ENCODE measurements at regions not wholly inside any gene's neighbourhood (a gene's known extent, or its start where the extent isn't known, plus 50 kb on each side); places are given as distances from the start of the nearest gene placed in this dataset.

DNA sequence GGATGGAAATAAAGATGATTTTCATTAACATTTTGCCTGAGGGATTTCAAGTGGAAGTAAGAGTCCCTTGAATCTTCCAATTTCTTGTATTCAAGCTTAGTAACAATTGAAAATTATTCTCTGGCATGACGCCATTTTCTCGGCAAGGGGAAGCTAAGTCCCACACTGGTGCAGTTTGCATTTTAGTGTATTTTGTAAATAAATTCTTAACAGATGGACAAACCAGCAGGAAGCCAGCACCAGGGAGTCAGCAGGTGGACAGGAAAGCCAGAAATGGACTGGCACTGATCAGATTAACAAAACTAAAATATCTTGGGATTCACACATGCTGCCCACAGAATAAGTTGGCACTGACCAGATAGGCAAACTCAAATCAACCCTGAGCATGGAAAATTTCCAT, 311.3 kb downstream of the LRRIQ3 start:
- no peak overlapping the region for H2AK5ac ChIP-seq (ENCODE audit: low read length)
- no peaks in the 10 kb centered on the region for H3K36me3 ChIP-seq (ENCODE audit: control insufficient read depth in 1 of 2, insufficient read depth in 2 of 2, low read length in 2 of 2)
- H3K4me3 ChIP-seq (ENCODE audit: low read depth, low read length) = no peak overlapping the region
- no peak overlapping the region for H3K23ac ChIP-seq (ENCODE audit: low read length)
- H3K4me1 ChIP-seq (ENCODE audit: control insufficient read depth in 1 of 2, insufficient read depth in 2 of 2, low read length in 2 of 2) = no peaks in the 10 kb centered on the region
- no peak overlapping the region for H3K14ac ChIP-seq (ENCODE audit: low read length)
- H4K12ac ChIP-seq (ENCODE audit: low read depth, low read length) = no peak overlapping the region
- no peak overlapping the region for H2BK5ac ChIP-seq (ENCODE audit: low read depth, low read length, poor library complexity)
- no peak overlapping the region for H3K18ac ChIP-seq (ENCODE audit: low read length)
- no peak for DNase-seq
- no peak overlapping the region for H3K4ac ChIP-seq (ENCODE audit: low read depth, low read length)
- no peak overlapping the region for H4K91ac ChIP-seq (ENCODE audit: low read depth, low read length)
- H3K79me1 ChIP-seq (ENCODE audit: low read length) = no peaks in the 10 kb centered on the region
- no peak overlapping the region for H4K8ac ChIP-seq (ENCODE audit: low read depth, low read length)
- no CpG with 5 or more reads among the region's 2 CpGs for WGBS (ENCODE audit: extremely low coverage, insufficient coverage, insufficient read length)
- H3K9me3 ChIP-seq (ENCODE audit: insufficient read depth, low read depth, low read length) = no peaks in the 10 kb centered on the region
- no peak overlapping the region for H2BK120ac ChIP-seq (ENCODE audit: insufficient read depth, low read length, poor library complexity)
- no peak overlapping the region for H3K9ac ChIP-seq (ENCODE audit: low read length)
- H2AFZ ChIP-seq (ENCODE audit: insufficient read depth, low read length, poor library complexity) = no peak overlapping the region
- H3K79me2 ChIP-seq (ENCODE audit: control insufficient read depth, insufficient read depth, low read length, poor library complexity) = no peaks in the 10 kb centered on the region
- no peak overlapping the region for H3K4me2 ChIP-seq (ENCODE audit: low read length)
- H2BK12ac ChIP-seq (ENCODE audit: low read length) = no peak overlapping the region
- no peak overlapping the region for H3K27ac ChIP-seq (ENCODE audit: low read depth, low read length)
- no peaks in the 10 kb centered on the region for H3K27me3 ChIP-seq (ENCODE audit: insufficient read depth, low read length)

DNA sequence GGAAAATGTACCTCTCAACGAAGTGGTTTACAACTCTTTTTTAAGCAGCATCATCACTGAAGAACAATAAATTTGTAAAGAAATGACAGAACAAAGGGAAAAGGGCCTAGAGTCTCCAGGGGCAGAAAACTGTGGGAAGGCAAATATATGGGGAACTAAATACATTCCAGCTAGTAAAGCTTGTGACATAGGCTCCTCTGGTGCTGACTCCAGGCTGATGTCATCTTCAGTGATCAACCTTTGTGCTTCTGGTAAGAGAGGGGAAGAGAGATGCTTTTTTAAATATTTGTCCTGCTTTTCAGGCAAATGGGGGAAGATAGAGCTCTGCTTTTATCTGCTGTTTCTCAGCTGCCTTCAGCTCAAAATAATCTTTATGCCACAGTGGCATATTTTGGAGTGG, 323.2 kb downstream of the LRRIQ3 start:
- H3K4me3 ChIP-seq (ENCODE audit: low read depth, low read length) = no peak overlapping the region
- H3K4me1 ChIP-seq (ENCODE audit: control insufficient read depth in 1 of 2, insufficient read depth in 2 of 2, low read length in 2 of 2) = no peaks in the 10 kb centered on the region
- DNase-seq = no peak
- H4K12ac ChIP-seq (ENCODE audit: low read depth, low read length) = no peak overlapping the region
- H4K91ac ChIP-seq (ENCODE audit: low read depth, low read length) = no peak overlapping the region
- no peak overlapping the region for H3K27ac ChIP-seq (ENCODE audit: low read depth, low read length)
- H3K79me2 ChIP-seq (ENCODE audit: control insufficient read depth, insufficient read depth, low read length, poor library complexity) = no peaks in the 10 kb centered on the region
- no peak overlapping the region for H2BK5ac ChIP-seq (ENCODE audit: low read depth, low read length, poor library complexity)
- H2BK12ac ChIP-seq (ENCODE audit: low read length) = no peak overlapping the region
- H3K18ac ChIP-seq (ENCODE audit: low read length) = no peak overlapping the region
- H2AK5ac ChIP-seq (ENCODE audit: low read length) = no peak overlapping the region
- H3K36me3 ChIP-seq (ENCODE audit: control insufficient read depth in 1 of 2, insufficient read depth in 2 of 2, low read length in 2 of 2) = no peaks in the 10 kb centered on the region
- no peak overlapping the region for H4K8ac ChIP-seq (ENCODE audit: low read depth, low read length)
- H3K4ac ChIP-seq (ENCODE audit: low read depth, low read length) = no peak overlapping the region
- no peak overlapping the region for H3K23ac ChIP-seq (ENCODE audit: low read length)
- H3K9me3 ChIP-seq (ENCODE audit: insufficient read depth, low read depth, low read length) = no peaks in the 10 kb centered on the region
- no peaks in the 10 kb centered on the region for H3K79me1 ChIP-seq (ENCODE audit: low read length)
- H3K14ac ChIP-seq (ENCODE audit: low read length) = no peak overlapping the region
- no peak overlapping the region for H3K9ac ChIP-seq (ENCODE audit: low read length)
- WGBS (ENCODE audit: extremely low coverage, insufficient coverage, insufficient read length) = no CpG with 5 or more reads among the region's 1 CpG
- no peak overlapping the region for H2AFZ ChIP-seq (ENCODE audit: insufficient read depth, low read length, poor library complexity)
- no peaks in the 10 kb centered on the region for H3K27me3 ChIP-seq (ENCODE audit: insufficient read depth, low read length)
- no peak overlapping the region for H2BK120ac ChIP-seq (ENCODE audit: insufficient read depth, low read length, poor library complexity)
- no peak overlapping the region for H3K4me2 ChIP-seq (ENCODE audit: low read length)

DNA sequence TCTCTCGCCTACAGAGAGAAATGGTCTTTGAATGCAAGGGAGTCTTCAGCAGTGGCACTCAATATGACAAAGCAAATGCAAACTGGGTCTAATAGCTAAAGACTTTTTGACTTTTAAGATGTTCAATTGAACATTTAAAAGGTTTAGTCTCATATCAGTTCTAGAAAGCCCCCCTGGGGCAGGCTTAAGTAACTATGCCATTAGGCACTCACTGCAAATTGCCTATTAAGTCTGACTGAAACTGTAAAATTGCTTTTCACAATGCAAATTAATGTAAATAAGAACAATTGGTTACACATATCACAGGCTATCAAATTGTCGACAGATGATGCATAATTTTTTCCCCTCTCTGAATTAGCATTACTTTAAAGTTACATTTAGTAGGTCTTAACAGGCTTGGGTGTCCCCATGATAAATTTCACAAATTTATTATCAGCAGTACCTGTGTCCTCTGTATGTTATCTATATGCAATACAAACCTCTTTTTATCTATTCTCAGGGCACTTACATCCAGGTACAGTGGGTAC, 329.1 kb downstream of the LRRIQ3 start:
- Histone ChIP-seq H3K9ac (ENCODE audit: low read length) (no peak overlapping the region), H3K4ac (ENCODE audit: low read depth, low read length) (no peak overlapping the region), H4K12ac (ENCODE audit: low read depth, low read length) (no peak overlapping the region), H2AK5ac (ENCODE audit: low read length) (no peak overlapping the region), H3K4me1 (ENCODE audit: control insufficient read depth in 1 of 2, insufficient read depth in 2 of 2, low read length in 2 of 2) (no peaks in the 10 kb centered on the region), H3K27me3 (ENCODE audit: insufficient read depth, low read length) (no peaks in the 10 kb centered on the region), H2BK5ac (ENCODE audit: low read depth, low read length, poor library complexity) (no peak overlapping the region), H3K27ac (ENCODE audit: low read depth, low read length) (no peak overlapping the region), H3K9me3 (ENCODE audit: insufficient read depth, low read depth, low read length) (no peaks in the 10 kb centered on the region), H3K14ac (ENCODE audit: low read length) (no peak overlapping the region), H3K4me3 (ENCODE audit: low read depth, low read length) (no peak overlapping the region), H3K23ac (ENCODE audit: low read length) (no peak overlapping the region), H3K18ac (ENCODE audit: low read length) (no peak overlapping the region), H3K79me1 (ENCODE audit: low read length) (no peaks in the 10 kb centered on the region), H2BK12ac (ENCODE audit: low read length) (no peak overlapping the region), H4K91ac (ENCODE audit: low read depth, low read length) (no peak overlapping the region), H4K8ac (ENCODE audit: low read depth, low read length) (no peak overlapping the region), H2BK120ac (ENCODE audit: insufficient read depth, low read length, poor library complexity) (no peak overlapping the region), H2AFZ (ENCODE audit: insufficient read depth, low read length, poor library complexity) (no peak overlapping the region), H3K36me3 (ENCODE audit: control insufficient read depth in 1 of 2, insufficient read depth in 2 of 2, low read length in 2 of 2) (no peaks in the 10 kb centered on the region), H3K79me2 (ENCODE audit: control insufficient read depth, insufficient read depth, low read length, poor library complexity) (no peaks in the 10 kb centered on the region), H3K4me2 (ENCODE audit: low read length) (no peak overlapping the region)
- DNase-seq = no peak
- no CpG with 5 or more reads among the region's 2 CpGs for WGBS (ENCODE audit: extremely low coverage, insufficient coverage, insufficient read length)

DNA sequence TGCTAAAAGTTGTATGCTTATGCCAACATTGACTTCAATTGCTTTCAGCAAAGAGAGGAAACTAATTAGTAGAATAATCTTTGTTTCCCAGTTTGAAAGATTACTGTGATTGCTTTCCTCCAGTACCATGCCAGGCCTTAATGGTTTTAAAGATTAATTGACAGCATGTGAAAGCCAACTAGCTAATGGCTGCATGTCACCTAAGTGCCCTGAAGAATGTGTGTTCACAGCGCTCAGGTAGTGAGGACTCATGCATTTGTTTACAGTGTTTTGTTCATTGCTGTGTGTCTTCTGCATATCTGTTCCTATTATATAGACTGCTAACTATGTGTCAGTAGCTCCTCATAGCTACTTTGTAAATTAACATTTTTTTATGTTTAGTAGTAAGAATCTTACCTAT, 335.6 kb downstream of the LRRIQ3 start:
- Histone ChIP-seq H4K8ac (ENCODE audit: low read depth, low read length) (no peak overlapping the region), H3K4me1 (ENCODE audit: control insufficient read depth in 1 of 2, insufficient read depth in 2 of 2, low read length in 2 of 2) (no peaks in the 10 kb centered on the region), H3K9me3 (ENCODE audit: insufficient read depth, low read depth, low read length) (no peaks in the 10 kb centered on the region), H3K79me1 (ENCODE audit: low read length) (no peaks in the 10 kb centered on the region), H3K4me2 (ENCODE audit: low read length) (no peak overlapping the region), H2BK120ac (ENCODE audit: insufficient read depth, low read length, poor library complexity) (no peak overlapping the region), H3K4ac (ENCODE audit: low read depth, low read length) (no peak overlapping the region), H3K27ac (ENCODE audit: low read depth, low read length) (no peak overlapping the region), H3K9ac (ENCODE audit: low read length) (no peak overlapping the region), H3K36me3 (ENCODE audit: control insufficient read depth in 1 of 2, insufficient read depth in 2 of 2, low read length in 2 of 2) (no peaks in the 10 kb centered on the region), H2BK12ac (ENCODE audit: low read length) (no peak overlapping the region), H3K4me3 (ENCODE audit: low read depth, low read length) (no peak overlapping the region), H3K23ac (ENCODE audit: low read length) (no peak overlapping the region), H3K79me2 (ENCODE audit: control insufficient read depth, insufficient read depth, low read length, poor library complexity) (no peaks in the 10 kb centered on the region), H3K27me3 (ENCODE audit: insufficient read depth, low read length) (no peaks in the 10 kb centered on the region), H3K18ac (ENCODE audit: low read length) (no peak overlapping the region), H4K12ac (ENCODE audit: low read depth, low read length) (no peak overlapping the region), H3K14ac (ENCODE audit: low read length) (no peak overlapping the region), H2BK5ac (ENCODE audit: low read depth, low read length, poor library complexity) (no peak overlapping the region), H4K91ac (ENCODE audit: low read depth, low read length) (no peak overlapping the region), H2AFZ (ENCODE audit: insufficient read depth, low read length, poor library complexity) (no peak overlapping the region), H2AK5ac (ENCODE audit: low read length) (no peak overlapping the region)
- no peak for DNase-seq
- no CpG with 5 or more reads among the region's 1 CpG for WGBS (ENCODE audit: extremely low coverage, insufficient coverage, insufficient read length)
